ENCODE measurements at regions not wholly inside any gene's neighbourhood (a gene's known extent, or its start where the extent isn't known, plus 50 kb on each side); places are given as distances from the start of the nearest gene placed in this dataset.

- CTCF ChIA-PET: no interaction called here
- POLR2A ChIA-PET: no interaction called here
- Histone ChIP-seq H3K9me2 (ENCODE audit: insufficient read depth) (no peaks in the 10 kb centered on the region), H3K27me3 (ENCODE audit: insufficient read depth, low read length) (no peaks in the 10 kb centered on the region; the same call in 1 of the 2 replicates), H3K9me3 (ENCODE audit: control insufficient read depth in 1 of 2, insufficient read depth in 1 of 2, low read depth in 1 of 2, low read length in 2 of 2) (no peaks in the 10 kb centered on the region), H3K79me2 (ENCODE audit: insufficient read depth, low read length) (no peaks in the 10 kb centered on the region), H2AFZ (ENCODE audit: low read depth, low read length, poor library complexity, severe bottlenecking) (no peak overlapping the region), H3K4me2 (ENCODE audit: low read length) (no peak overlapping the region), H3K4me3 (replicated peaks in 1 of 2; ENCODE audit: low read depth in 1 of 2, low read length in 2 of 2) (no peak overlapping the region), H3K36me3 (ENCODE audit: control insufficient read depth in 1 of 2, insufficient read depth in 2 of 2, low read length in 2 of 2) (no peaks in the 10 kb centered on the region), H3K27ac (ENCODE audit: low read depth, low read length) (no peak overlapping the region), H3K4me1 (ENCODE audit: control insufficient read depth in 1 of 2, insufficient read depth in 2 of 2, low read length in 2 of 2) (no peaks in the 10 kb centered on the region), H4K20me1 (ENCODE audit: insufficient read depth) (no peaks in the 10 kb centered on the region), H3K9ac (ENCODE audit: low read length) (no peak overlapping the region)
- TF ChIP-seq JUND (IDR thresholded peaks at IDR 0.05) (no peak), ZBTB33 (IDR thresholded peaks at IDR 0.05; ENCODE audit: extremely low read depth, insufficient replicate concordance, low read length) (no peak), ZNF274 (IDR thresholded peaks at IDR 0.05; ENCODE audit: low read depth, low read length) (no peak), EZH2 (IDR thresholded peaks at IDR 0.05) (no peak), FOSL1 (IDR thresholded peaks at IDR 0.05; ENCODE audit: low read depth) (no peak), YY1 (IDR thresholded peaks at IDR 0.05; ENCODE audit: extremely low read depth, insufficient replicate concordance, low read depth, low read length) (no peak), POLR2AphosphoS5 (IDR thresholded peaks at IDR 0.05; ENCODE audit: low read depth, low read length) (no peak), EZH2phosphoT487 (IDR thresholded peaks at IDR 0.05; ENCODE audit: borderline replicate concordance) (no peak), CEBPB (IDR thresholded peaks at IDR 0.05; ENCODE audit: low read depth) (no peak), CBX3 (IDR thresholded peaks at IDR 0.05; ENCODE audit: low read depth) (no peak)
- no TSS peak for BruUV-seq (replicated peaks)
- intact Hi-C loops (cut with micrococcal nuclease): no loop called here
- ATAC-seq (no peak), DNase-seq (ENCODE audit: low read depth, low spot score) (no peak)
- RAD21 ChIA-PET (ENCODE audit: low non-redundant PET in 1 of 2, low total read pairs in 2 of 2, uncharacterized antibody in 2 of 2, unreplicated experiment in 2 of 2): no interaction called here
Observed at GRCh38 chr5:174243904-174244303, 198.4 kb downstream of the NSG2 start.

Measured in HCT116 (cell line).